K562 (cell line): ENCODE measurements at regions not wholly inside any gene's neighbourhood (a gene's known extent, or its start where the extent isn't known, plus 50 kb on each side); places are given as distances from the start of the nearest gene placed in this dataset.

ENCODE experiments used
- ATAC-seq: fragments of 200-7000 bp; cut with Tn5 transposase; 3 replicates; pipeline ENCODE4 v1.9.1; 2020; ENCODE audit warnings: moderate library complexity
- BruUV-seq: library from RNA; stranded (reverse); fragments of 400-500 nt; replicated peaks from 2 replicates; lab custom pipeline; 2021; lab: Mats Ljungman, UMichigan
- CTCF ChIA-PET: fragments of 300-600 bp; formaldehyde crosslinking; extraction: SDS; loops from one replicate; lab custom pipeline; 2021; ENCODE audit warnings: low intra/inter-chr PET ratio; lab: Yijun Ruan, JAX
- POLR2A ChIA-PET: fragments of 300-600, 350-650 bp; sonication (Branson Sonifier 250); formaldehyde crosslinking; extraction: SDS; loops from one replicate; lab custom pipeline; 2021; ENCODE audit warnings: antibody characterized with exemption, inconsistent platforms; lab: Yijun Ruan, JAX
- DNase-seq, 4 experiments: peaks; one replicate each; pipeline versions ENCODE4 v3.0.0 to v3.0.0-alpha.2; 2011 to 2018; ENCODE audit warnings: low spot score in 3 of 4, mixed read lengths in 3 of 4; ENCODE audit errors: extremely low read depth in 1 of 4
- FAIRE-seq: peaks from 2 replicates; lab custom pipeline; 2011; peaks lifted over from hg19 to GRCh38; lab: Jason Lieb, UNC
- H2AFZ ChIP-seq: 2 replicates; pipeline ENCODE4 v1.6.0; 2011; ENCODE audit warnings: low read depth, low read length, control low read depth, inconsistent platforms
- H3K27ac ChIP-seq: fragments of 200-600 bp; 3 replicates; pipeline ENCODE4 v1.8.0; 2011; ENCODE audit warnings: low read depth, mild to moderate bottlenecking, control low read depth, inconsistent platforms, low read length, moderate library complexity, mixed read lengths; ENCODE audit errors: extremely low read depth
- H3K27me3 ChIP-seq, 2 experiments: fragments of 300-600 bp in 1 of 2; 2 replicates in 1 of 2; 3 replicates in 1 of 2; pipeline versions ENCODE4 v1.6.0 to v1.8.0; 2011; ENCODE audit warnings: inconsistent platforms in 2 of 2, low read length in 2 of 2, mild to moderate bottlenecking in 1 of 2, mixed read lengths in 1 of 2, moderate library complexity in 1 of 2; ENCODE audit not compliant: control insufficient read depth in 2 of 2, insufficient read depth in 2 of 2
- H3K36me3 ChIP-seq: fragments of 300-600 bp; 3 replicates; pipeline ENCODE4 v1.8.0; 2011; ENCODE audit warnings: mild to moderate bottlenecking, low read length, inconsistent platforms; ENCODE audit not compliant: control insufficient read depth, insufficient read depth
- H3K4me1 ChIP-seq, 2 experiments: fragments of 200-600 bp in 1 of 2; replicated peaks in 1 of 2; 2 replicates in 1 of 2; 3 replicates in 1 of 2; pipeline versions ENCODE4 v1.5.1 to v1.8.0; 2011; ENCODE audit warnings: inconsistent platforms in 2 of 2, low read length in 2 of 2, mild to moderate bottlenecking in 1 of 2, mixed read lengths in 1 of 2, moderate library complexity in 1 of 2; ENCODE audit not compliant: control insufficient read depth in 2 of 2, insufficient read depth in 2 of 2
- H3K4me2 ChIP-seq: 2 replicates; pipeline ENCODE4 v1.6.1; 2011; ENCODE audit warnings: low read length, control low read depth, inconsistent platforms, mixed read lengths; ENCODE audit not compliant: insufficient read depth
- H3K4me3 ChIP-seq: fragments of 200-600 bp; sonication (generic), shearing (Covaris generic); 2 replicates; pipeline ENCODE4 v1.5.1; 2016; ENCODE audit warnings: control low read depth, inconsistent platforms
- H3K79me2 ChIP-seq: fragments of 200-600 bp; 3 replicates; pipeline ENCODE4 v1.8.0; 2011; ENCODE audit warnings: low read length, inconsistent platforms; ENCODE audit not compliant: control insufficient read depth, insufficient read depth
- H3K9ac ChIP-seq, 2 experiments: 2 replicates each; pipeline versions ENCODE4 v1.6.0 to v1.6.1; 2011; ENCODE audit warnings: low read depth in 2 of 2, low read length in 2 of 2, control low read depth in 1 of 2, inconsistent platforms in 1 of 2, mild to moderate bottlenecking in 1 of 2, mixed read lengths in 1 of 2; ENCODE audit not compliant: insufficient read depth in 1 of 2
- H3K9me1 ChIP-seq: one replicate; pipeline ENCODE4 v1.6.0; 2011; ENCODE audit warnings: inconsistent platforms, mild to moderate bottlenecking, low read length, moderate library complexity; ENCODE audit not compliant: control insufficient read depth, insufficient read depth
- H3K9me3 ChIP-seq: replicated peaks from 2 replicates; pipeline ENCODE4 v1.5.1; 2011; ENCODE audit warnings: low read depth, low read length, inconsistent platforms; ENCODE audit not compliant: control insufficient read depth, insufficient read depth
- H4K20me1 ChIP-seq: replicated peaks from 2 replicates; pipeline ENCODE4 v1.6.1; 2011; ENCODE audit warnings: low read length, inconsistent platforms, mixed read lengths; ENCODE audit not compliant: control insufficient read depth, insufficient read depth
- ETV1 ChIP-seq: fragments of 450-650 bp; conservative IDR thresholded peaks from 2 replicates; pipeline ENCODE4 v1.6.1; 2016; ENCODE audit warnings: missing genetic modification characterization, control low read depth, low read depth, missing compliant biosample characterization
- GTF2F1 ChIP-seq: IDR thresholded peaks from 2 replicates; pipeline ENCODE4 v1.6.1; 2011; ENCODE audit warnings: low read depth, low read length, improper control_type of control experiment
- HCFC1 ChIP-seq: IDR thresholded peaks from 2 replicates; pipeline ENCODE4 v1.6.1; 2012; ENCODE audit warnings: low read depth, low read length, improper control_type of control experiment
- IFI16 ChIP-seq: fragments of 250-450 bp; sonication (Bioruptor Pico); IDR thresholded peaks from 2 replicates; pipeline ENCODE4 v2.1.2; 2022; ENCODE audit warnings: mild to moderate bottlenecking, inconsistent platforms
- KAT7 ChIP-seq: sonication (generic); formaldehyde crosslinking; IDR thresholded peaks from 2 replicates; pipeline ENCODE4 v1.8.0; 2022; ENCODE audit warnings: missing genetic modification reagents, mild to moderate bottlenecking, borderline replicate concordance
- LEF1 ChIP-seq: fragments of 450-650 bp; IDR thresholded peaks from 2 replicates; pipeline ENCODE4 v1.6.1; 2016; ENCODE audit warnings: mild to moderate bottlenecking
- MYBL2 ChIP-seq, 2 experiments: fragments of 450-650 bp in 1 of 2; sonication (generic) in 1 of 2; formaldehyde crosslinking in 1 of 2; IDR thresholded peaks; 2 replicates each; pipeline versions ENCODE4 v1.6.1 to v1.8.1; 2017 to 2022; ENCODE audit warnings: borderline replicate concordance in 1 of 2, inconsistent platforms in 1 of 2, low read depth in 1 of 2, mild to moderate bottlenecking in 1 of 2, missing genetic modification reagents in 1 of 2, moderate library complexity in 1 of 2
- PHF20 ChIP-seq: fragments of 450-650 bp; IDR thresholded peaks from 2 replicates; pipeline ENCODE4 v1.6.1; 2018; ENCODE audit not compliant: partially characterized antibody
- WGBS: fragments of 100-300 bp; shearing (Covaris generic); methylation state at CpG from one replicate; pipeline ENCODE4 v1.1.6; 2016; ENCODE audit warnings: low coverage, mixed read lengths; ENCODE audit not compliant: insufficient coverage; ENCODE audit errors: missing lambda C conversion rate; 5-methylcytosine and 5-hydroxymethylcytosine counted together
- in situ Hi-C: fragments of 300-500 bp; cut with MboI; formaldehyde crosslinking; loops from 4 replicates; pipeline ENCODE4 v1.15.0; 2018; ENCODE audit warnings: inconsistent platforms, mixed read lengths
- intact Hi-C: fragments of 100-400 bp; cut with micrococcal nuclease; formaldehyde crosslinking; loops from 2 replicates; pipeline ENCODE4 v1.14.2; 2022
- TF ChIP-seq, protein P1 (sequence below): fragments of 250-450 bp; sonication (Bioruptor Pico); IDR thresholded peaks from 2 replicates; pipeline ENCODE4 v1.8.0; 2021; ENCODE audit warnings: moderate library complexity, mild to moderate bottlenecking, inconsistent platforms
- TF ChIP-seq, protein P2 (sequence below): fragments of 250-450 bp; sonication (Bioruptor Pico); IDR thresholded peaks from 2 replicates; pipeline ENCODE4 v1.4.0; 2020

DNA sequence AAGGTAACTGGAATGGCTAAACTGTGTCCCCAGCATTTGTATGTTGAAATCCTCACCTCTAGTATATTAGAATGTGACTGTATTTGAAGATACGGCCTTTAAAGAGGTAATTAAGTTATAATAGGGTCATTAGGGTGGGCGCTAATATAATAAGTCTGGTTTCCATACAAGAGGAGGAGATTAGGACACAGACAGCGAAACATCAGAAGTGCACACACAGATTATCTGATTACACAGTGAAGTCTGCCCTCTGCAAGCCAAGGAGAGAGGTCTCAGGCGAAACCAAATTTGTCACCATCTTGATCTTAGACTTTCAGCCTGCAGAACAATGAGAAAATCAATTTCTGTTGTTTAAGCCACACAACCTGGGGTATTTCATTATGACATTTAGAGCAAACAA is 2233.1 kb downstream of the MRPL39 start:
- Histone ChIP-seq H3K4me1 (no peaks in the 10 kb centered on the region), H3K9me1 (no peaks in the 10 kb centered on the region), H3K4me3 (no peak overlapping the region), H3K27me3 (no peaks in the 10 kb centered on the region), H3K9me3 (no peaks in the 10 kb centered on the region), H3K27ac (no peak overlapping the region), H2AFZ (no peak overlapping the region), H3K9ac (no peak overlapping the region)
- 3% methylated on average over 4 of the region's 4 CpGs for WGBS
- intact Hi-C loops: no loop called here
- POLR2A ChIA-PET: no interaction called here
- CTCF ChIA-PET: no interaction called here
- TF ChIP-seq HCFC1: no peak
- TF ChIP-seq ETV1 (tag): no peak
- TF ChIP-seq MYBL2 (IDR thresholded peaks at IDR 0.05; ENCODE audit: low read depth): no peak
- TF ChIP-seq MYBL2 (CRISPR knock-in tag; IDR thresholded peaks at IDR 0.05; ENCODE audit: borderline replicate concordance): no peak
- no peak for TF ChIP-seq PHF20
- TF ChIP-seq, protein P1, sequence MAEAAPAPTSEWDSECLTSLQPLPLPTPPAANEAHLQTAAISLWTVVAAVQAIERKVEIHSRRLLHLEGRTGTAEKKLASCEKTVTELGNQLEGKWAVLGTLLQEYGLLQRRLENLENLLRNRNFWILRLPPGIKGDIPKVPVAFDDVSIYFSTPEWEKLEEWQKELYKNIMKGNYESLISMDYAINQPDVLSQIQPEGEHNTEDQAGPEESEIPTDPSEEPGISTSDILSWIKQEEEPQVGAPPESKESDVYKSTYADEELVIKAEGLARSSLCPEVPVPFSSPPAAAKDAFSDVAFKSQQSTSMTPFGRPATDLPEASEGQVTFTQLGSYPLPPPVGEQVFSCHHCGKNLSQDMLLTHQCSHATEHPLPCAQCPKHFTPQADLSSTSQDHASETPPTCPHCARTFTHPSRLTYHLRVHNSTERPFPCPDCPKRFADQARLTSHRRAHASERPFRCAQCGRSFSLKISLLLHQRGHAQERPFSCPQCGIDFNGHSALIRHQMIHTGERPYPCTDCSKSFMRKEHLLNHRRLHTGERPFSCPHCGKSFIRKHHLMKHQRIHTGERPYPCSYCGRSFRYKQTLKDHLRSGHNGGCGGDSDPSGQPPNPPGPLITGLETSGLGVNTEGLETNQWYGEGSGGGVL (CRISPR knock-in tag): no peak
- TF ChIP-seq, protein P2, sequence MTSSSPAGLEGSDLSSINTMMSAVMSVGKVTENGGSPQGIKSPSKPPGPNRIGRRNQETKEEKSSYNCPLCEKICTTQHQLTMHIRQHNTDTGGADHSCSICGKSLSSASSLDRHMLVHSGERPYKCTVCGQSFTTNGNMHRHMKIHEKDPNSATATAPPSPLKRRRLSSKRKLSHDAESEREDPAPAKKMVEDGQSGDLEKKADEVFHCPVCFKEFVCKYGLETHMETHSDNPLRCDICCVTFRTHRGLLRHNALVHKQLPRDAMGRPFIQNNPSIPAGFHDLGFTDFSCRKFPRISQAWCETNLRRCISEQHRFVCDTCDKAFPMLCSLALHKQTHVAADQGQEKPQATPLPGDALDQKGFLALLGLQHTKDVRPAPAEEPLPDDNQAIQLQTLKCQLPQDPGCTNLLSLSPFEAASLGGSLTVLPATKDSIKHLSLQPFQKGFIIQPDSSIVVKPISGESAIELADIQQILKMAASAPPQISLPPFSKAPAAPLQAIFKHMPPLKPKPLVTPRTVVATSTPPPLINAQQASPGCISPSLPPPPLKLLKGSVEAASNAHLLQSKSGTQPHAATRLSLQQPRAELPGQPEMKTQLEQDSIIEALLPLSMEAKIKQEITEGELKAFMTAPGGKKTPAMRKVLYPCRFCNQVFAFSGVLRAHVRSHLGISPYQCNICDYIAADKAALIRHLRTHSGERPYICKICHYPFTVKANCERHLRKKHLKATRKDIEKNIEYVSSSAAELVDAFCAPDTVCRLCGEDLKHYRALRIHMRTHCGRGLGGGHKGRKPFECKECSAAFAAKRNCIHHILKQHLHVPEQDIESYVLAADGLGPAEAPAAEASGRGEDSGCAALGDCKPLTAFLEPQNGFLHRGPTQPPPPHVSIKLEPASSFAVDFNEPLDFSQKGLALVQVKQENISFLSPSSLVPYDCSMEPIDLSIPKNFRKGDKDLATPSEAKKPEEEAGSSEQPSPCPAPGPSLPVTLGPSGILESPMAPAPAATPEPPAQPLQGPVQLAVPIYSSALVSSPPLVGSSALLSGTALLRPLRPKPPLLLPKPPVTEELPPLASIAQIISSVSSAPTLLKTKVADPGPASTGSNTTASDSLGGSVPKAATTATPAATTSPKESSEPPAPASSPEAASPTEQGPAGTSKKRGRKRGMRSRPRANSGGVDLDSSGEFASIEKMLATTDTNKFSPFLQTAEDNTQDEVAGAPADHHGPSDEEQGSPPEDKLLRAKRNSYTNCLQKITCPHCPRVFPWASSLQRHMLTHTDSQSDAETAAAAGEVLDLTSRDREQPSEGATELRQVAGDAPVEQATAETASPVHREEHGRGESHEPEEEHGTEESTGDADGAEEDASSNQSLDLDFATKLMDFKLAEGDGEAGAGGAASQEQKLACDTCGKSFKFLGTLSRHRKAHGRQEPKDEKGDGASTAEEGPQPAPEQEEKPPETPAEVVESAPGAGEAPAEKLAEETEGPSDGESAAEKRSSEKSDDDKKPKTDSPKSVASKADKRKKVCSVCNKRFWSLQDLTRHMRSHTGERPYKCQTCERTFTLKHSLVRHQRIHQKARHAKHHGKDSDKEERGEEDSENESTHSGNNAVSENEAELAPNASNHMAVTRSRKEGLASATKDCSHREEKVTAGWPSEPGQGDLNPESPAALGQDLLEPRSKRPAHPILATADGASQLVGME (CRISPR knock-in tag): no peak
- no peak for TF ChIP-seq GTF2F1
- no peak for TF ChIP-seq KAT7 (CRISPR knock-in tag)
- no peak for TF ChIP-seq LEF1
- no peak for TF ChIP-seq IFI16 (CRISPR knock-in tag)
- TF ChIP-seq, all 486 proteins: peak for 0
- Histone ChIP-seq H3K79me2 (no peaks in the 10 kb centered on the region), H4K20me1 (no peaks in the 10 kb centered on the region), H3K36me3 (no peaks in the 10 kb centered on the region), H3K4me2 (no peak overlapping the region)
- no peak for DNase-seq
- no peak for ATAC-seq
- FAIRE-seq: no peak
- no TSS peak for BruUV-seq
- in situ Hi-C loops: no loop called here
